ENCODE measurements at regions not wholly inside any gene's neighbourhood (a gene's known extent, or its start where the extent isn't known, plus 50 kb on each side); places are given as distances from the start of the nearest gene placed in this dataset.

DNA sequence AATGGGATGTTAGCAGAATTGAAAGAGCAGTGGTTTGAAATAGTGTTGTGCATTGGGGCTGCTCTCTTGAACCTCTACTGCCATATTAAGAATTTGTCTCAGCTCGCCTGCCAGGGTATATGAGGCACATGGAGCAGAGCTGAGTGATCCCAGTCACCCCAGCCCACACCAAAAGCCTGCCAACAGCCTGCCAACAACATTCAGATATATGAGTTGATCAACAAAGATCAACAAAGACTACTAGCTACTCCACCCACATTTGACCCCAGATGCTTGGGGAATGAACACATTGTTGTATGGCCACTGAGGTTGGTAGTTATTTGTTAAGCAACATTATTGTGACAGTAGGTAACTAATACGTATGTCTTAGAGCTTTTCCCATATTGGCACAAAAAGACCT lies 570.9 kb upstream of the IL12A start:
- TF ChIP-seq, protein P1, sequence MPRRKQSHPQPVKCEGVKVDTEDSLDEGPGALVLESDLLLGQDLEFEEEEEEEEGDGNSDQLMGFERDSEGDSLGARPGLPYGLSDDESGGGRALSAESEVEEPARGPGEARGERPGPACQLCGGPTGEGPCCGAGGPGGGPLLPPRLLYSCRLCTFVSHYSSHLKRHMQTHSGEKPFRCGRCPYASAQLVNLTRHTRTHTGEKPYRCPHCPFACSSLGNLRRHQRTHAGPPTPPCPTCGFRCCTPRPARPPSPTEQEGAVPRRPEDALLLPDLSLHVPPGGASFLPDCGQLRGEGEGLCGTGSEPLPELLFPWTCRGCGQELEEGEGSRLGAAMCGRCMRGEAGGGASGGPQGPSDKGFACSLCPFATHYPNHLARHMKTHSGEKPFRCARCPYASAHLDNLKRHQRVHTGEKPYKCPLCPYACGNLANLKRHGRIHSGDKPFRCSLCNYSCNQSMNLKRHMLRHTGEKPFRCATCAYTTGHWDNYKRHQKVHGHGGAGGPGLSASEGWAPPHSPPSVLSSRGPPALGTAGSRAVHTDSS (tag by site-specific recombination; IDR thresholded peaks at IDR 0.05) = no peak
- TF ChIP-seq, protein P2, sequence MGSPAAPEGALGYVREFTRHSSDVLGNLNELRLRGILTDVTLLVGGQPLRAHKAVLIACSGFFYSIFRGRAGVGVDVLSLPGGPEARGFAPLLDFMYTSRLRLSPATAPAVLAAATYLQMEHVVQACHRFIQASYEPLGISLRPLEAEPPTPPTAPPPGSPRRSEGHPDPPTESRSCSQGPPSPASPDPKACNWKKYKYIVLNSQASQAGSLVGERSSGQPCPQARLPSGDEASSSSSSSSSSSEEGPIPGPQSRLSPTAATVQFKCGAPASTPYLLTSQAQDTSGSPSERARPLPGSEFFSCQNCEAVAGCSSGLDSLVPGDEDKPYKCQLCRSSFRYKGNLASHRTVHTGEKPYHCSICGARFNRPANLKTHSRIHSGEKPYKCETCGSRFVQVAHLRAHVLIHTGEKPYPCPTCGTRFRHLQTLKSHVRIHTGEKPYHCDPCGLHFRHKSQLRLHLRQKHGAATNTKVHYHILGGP (tag by site-specific recombination; IDR thresholded peaks at IDR 0.05) = no peak
- TF ChIP-seq, protein P3, sequence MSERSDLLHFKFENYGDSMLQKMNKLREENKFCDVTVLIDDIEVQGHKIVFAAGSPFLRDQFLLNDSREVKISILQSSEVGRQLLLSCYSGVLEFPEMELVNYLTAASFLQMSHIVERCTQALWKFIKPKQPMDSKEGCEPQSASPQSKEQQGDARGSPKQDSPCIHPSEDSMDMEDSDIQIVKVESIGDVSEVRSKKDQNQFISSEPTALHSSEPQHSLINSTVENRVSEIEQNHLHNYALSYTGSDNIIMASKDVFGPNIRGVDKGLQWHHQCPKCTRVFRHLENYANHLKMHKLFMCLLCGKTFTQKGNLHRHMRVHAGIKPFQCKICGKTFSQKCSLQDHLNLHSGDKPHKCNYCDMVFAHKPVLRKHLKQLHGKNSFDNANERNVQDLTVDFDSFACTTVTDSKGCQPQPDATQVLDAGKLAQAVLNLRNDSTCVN (tag by site-specific recombination; optimal IDR thresholded peaks at IDR 0.05) = no peak
- no peak for TF ChIP-seq KLF7 (tag by site-specific recombination; IDR thresholded peaks at IDR 0.05; ENCODE audit: borderline replicate concordance)
- TF ChIP-seq, protein P4, sequence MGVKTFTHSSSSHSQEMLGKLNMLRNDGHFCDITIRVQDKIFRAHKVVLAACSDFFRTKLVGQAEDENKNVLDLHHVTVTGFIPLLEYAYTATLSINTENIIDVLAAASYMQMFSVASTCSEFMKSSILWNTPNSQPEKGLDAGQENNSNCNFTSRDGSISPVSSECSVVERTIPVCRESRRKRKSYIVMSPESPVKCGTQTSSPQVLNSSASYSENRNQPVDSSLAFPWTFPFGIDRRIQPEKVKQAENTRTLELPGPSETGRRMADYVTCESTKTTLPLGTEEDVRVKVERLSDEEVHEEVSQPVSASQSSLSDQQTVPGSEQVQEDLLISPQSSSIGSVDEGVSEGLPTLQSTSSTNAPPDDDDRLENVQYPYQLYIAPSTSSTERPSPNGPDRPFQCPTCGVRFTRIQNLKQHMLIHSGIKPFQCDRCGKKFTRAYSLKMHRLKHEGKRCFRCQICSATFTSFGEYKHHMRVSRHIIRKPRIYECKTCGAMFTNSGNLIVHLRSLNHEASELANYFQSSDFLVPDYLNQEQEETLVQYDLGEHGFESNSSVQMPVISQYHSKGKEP (tag by site-specific recombination; IDR thresholded peaks at IDR 0.05) = no peak
- no peak for TF ChIP-seq ZNF23 (tag by site-specific recombination; IDR thresholded peaks at IDR 0.05; ENCODE audit: borderline replicate concordance)
- TF ChIP-seq TRIM28 (IDR thresholded peaks at IDR 0.05; ENCODE audit: borderline replicate concordance, low read length) = no peak
- TF ChIP-seq ZNF701 (tag by site-specific recombination; IDR thresholded peaks at IDR 0.05) = no peak
- no peak for TF ChIP-seq ZNF776 (tag by site-specific recombination; IDR thresholded peaks at IDR 0.05; ENCODE audit: borderline replicate concordance)
- TF ChIP-seq ZNF558 (tag by site-specific recombination; IDR thresholded peaks at IDR 0.05) = no peak
- TF ChIP-seq ZNF292 (tag by site-specific recombination; IDR thresholded peaks at IDR 0.05; ENCODE audit: borderline replicate concordance, low read depth) = no peak
- Histone ChIP-seq H3K9me3 (ENCODE audit: control insufficient read depth, insufficient read depth, low read depth, low read length) (no peaks in the 10 kb centered on the region), H3K4me1 (ENCODE audit: control insufficient read depth, insufficient read depth, low read length) (peaks cover 7% of the 10 kb centered on the region), H3K4me3 (ENCODE audit: low read depth, low read length) (no peak overlapping the region), H3K36me3 (ENCODE audit: control insufficient read depth in 2 of 2, insufficient read depth in 1 of 2, low read length in 2 of 2) (no peaks in the 10 kb centered on the region), H3K27ac (ENCODE audit: extremely low read depth, low read depth, low read length) (no peak overlapping the region)
- CTCF ChIA-PET = no interaction called here
- POLR2A ChIA-PET = no interaction called here

DNA sequence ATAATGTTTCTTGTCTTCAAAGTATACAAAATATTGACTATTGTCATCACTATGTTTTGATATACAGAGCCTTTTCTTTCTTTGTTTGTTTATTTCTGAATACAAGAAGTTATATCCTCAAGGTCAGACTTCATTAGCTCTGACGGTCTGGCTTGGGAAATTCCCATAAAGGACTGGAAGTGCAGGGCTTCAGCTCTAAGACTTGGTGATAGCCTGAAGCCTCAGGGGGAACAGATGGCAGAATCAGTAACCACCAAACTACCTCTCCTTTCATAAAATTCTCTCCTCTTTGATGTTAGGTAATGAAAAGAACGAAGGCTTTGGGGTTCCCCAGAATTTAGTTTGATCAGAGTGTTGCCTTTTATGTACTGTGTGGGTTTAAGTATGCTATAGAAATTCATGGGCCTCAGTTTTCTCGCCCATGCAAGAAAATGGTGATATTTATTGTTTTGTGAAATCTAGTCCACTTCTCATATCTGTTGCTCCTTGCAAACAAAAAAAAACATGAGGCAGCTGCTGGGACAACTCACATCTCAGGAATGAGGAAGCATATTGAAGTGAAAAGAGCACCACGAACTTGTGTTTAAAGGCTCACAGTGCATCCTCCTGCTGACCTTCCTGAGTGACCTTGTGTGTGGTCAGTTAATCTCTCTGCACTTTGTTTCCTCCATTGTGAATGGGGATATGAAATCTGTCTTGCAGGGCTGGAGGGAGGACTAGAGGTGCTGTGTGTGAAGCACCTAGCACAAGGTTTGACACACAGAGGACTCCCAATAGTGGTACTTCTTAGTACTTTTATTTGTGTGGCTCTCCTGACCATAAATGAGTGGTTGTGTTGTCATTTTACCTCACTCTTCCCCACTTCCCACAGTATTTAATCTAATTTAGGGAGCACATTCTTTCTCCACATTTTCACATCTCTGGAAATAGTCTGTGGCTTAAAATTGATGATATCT lies 569.8 kb upstream of the IL12A start:
- no peaks in the 10 kb centered on the region for H3K9me3 ChIP-seq (ENCODE audit: control insufficient read depth, insufficient read depth, low read depth, low read length)
- H3K4me3 ChIP-seq (ENCODE audit: low read depth, low read length) = no peak overlapping the region
- peaks cover 7% of the 10 kb centered on the region for H3K4me1 ChIP-seq (ENCODE audit: control insufficient read depth, insufficient read depth, low read length)
- TF ChIP-seq SP7 (tag by site-specific recombination; IDR thresholded peaks at IDR 0.05) = no peak
- TF ChIP-seq ZNF529 (tag by site-specific recombination; IDR thresholded peaks at IDR 0.05; ENCODE audit: insufficient replicate concordance) = no peak
- TF ChIP-seq ZBTB7A (tag by site-specific recombination; IDR thresholded peaks at IDR 0.05; ENCODE audit: low read depth) = no peak
- no peak for TF ChIP-seq ZFP3 (tag by site-specific recombination; IDR thresholded peaks at IDR 0.05; ENCODE audit: low read depth)
- no peak for TF ChIP-seq ZNF768 (tag by site-specific recombination; IDR thresholded peaks at IDR 0.05)
- no peak for TF ChIP-seq GLIS2 (tag by site-specific recombination; IDR thresholded peaks at IDR 0.05)
- TF ChIP-seq, protein P5, sequence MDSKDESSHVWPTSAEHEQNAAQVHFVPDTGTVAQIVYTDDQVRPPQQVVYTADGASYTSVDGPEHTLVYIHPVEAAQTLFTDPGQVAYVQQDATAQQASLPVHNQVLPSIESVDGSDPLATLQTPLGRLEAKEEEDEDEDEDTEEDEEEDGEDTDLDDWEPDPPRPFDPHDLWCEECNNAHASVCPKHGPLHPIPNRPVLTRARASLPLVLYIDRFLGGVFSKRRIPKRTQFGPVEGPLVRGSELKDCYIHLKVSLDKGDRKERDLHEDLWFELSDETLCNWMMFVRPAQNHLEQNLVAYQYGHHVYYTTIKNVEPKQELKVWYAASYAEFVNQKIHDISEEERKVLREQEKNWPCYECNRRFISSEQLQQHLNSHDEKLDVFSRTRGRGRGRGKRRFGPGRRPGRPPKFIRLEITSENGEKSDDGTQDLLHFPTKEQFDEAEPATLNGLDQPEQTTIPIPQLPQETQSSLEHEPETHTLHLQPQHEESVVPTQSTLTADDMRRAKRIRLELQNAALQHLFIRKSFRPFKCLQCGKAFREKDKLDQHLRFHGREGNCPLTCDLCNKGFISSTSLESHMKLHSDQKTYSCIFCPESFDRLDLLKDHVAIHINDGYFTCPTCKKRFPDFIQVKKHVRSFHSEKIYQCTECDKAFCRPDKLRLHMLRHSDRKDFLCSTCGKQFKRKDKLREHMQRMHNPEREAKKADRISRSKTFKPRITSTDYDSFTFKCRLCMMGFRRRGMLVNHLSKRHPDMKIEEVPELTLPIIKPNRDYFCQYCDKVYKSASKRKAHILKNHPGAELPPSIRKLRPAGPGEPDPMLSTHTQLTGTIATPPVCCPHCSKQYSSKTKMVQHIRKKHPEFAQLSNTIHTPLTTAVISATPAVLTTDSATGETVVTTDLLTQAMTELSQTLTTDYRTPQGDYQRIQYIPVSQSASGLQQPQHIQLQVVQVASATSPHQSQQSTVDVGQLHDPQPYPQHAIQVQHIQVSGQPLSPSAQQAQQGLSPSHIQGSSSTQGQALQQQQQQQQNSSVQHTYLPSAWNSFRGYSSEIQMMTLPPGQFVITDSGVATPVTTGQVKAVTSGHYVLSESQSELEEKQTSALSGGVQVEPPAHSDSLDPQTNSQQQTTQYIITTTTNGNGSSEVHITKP (tag by site-specific recombination; IDR thresholded peaks at IDR 0.05) = no peak
- H3K27ac ChIP-seq (ENCODE audit: extremely low read depth, low read depth, low read length) = no peak overlapping the region
- CTCF ChIA-PET = interaction anchor here (0.6 kb wide), 1 partner anchor 38 kb away, joined by 3 read pairs; no protein-coding TSS in a partner anchor
- H3K36me3 ChIP-seq (ENCODE audit: control insufficient read depth in 2 of 2, insufficient read depth in 1 of 2, low read length in 2 of 2) = no peaks in the 10 kb centered on the region
- POLR2A ChIA-PET = no interaction called here

Measured in HEK293 (cell line).